Upper lobe of left lung (tissue), 4 donors: ENCODE measurements at regions not wholly inside any gene's neighbourhood (a gene's known extent, or its start where the extent isn't known, plus 50 kb on each side); places are given as distances from the start of the nearest gene placed in this dataset.

ENCODE experiments used
- EP300 ChIP-seq, 4 donors: sonication (generic); formaldehyde crosslinking; IDR thresholded peaks; one replicate each; pipeline ENCODE4 v1.5.1; 2017; ENCODE audit warnings: antibody characterized with exemption in 4 of 4, control low read depth in 2 of 4
- POLR2A ChIP-seq, 4 donors: fragments of 450-650 bp; IDR thresholded peaks; one replicate each; pipeline ENCODE4 v1.5.1; 2016 to 2017; ENCODE audit warnings: antibody characterized with exemption in 4 of 4, mild to moderate bottlenecking in 2 of 4
- POLR2AphosphoS5 ChIP-seq, 2 donors: sonication (generic); formaldehyde crosslinking; IDR thresholded peaks; one replicate each; pipeline ENCODE4 v1.5.1; 2017; ENCODE audit warnings: antibody characterized with exemption in 2 of 2

- TF ChIP-seq POLR2A (IDR thresholded peaks at IDR 0.05), result no peak
- no peak for TF ChIP-seq POLR2AphosphoS5 (IDR thresholded peaks at IDR 0.05)
- no peak for TF ChIP-seq EP300 (IDR thresholded peaks at IDR 0.05)
Observed at GRCh38 chr14:104351849-104352492, 213.6 kb downstream of the KIF26A start.
